ENCODE measurements at regions not wholly inside any gene's neighbourhood (a gene's known extent, or its start where the extent isn't known, plus 50 kb on each side); places are given as distances from the start of the nearest gene placed in this dataset.
A peak's percentile ranks its signal among the peaks of the same experiment; 100 is the strongest.
"Not testable (repeated sequence)": the region's sequence is repeated elsewhere in the genome, so short reads cannot be mapped to it uniquely, and the experiment has no call there.

DNA sequence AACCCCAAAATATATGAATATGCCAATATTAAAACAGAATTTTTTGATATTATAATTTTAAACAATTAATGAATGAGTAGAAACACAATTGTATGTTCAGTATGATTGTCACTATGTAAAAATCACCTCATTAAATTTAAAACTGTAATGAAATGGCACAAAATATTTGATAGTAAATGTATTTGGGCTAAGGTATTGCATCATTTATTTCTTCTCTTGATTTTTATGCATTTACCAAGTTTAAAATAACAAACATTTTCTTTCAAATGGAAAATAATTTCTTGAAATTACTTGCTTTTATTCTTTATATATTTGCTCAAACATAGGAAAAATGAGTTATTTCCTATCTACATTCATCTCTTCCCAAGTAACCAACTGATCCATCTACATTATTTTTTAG, 782.6 kb downstream of the KCNJ3 start:
- dilution Hi-C loops (cut with HindIII; ENCODE audit: low sequenced_read_pairs, unreplicated experiment): no loop called here
- no peak overlapping the region for H3K4ac ChIP-seq (ENCODE audit: low read depth, low read length)
- H4K20me1 ChIP-seq (ENCODE audit: insufficient read depth, low read length): no peaks in the 10 kb centered on the region
- no peak overlapping the region for H4K5ac ChIP-seq (ENCODE audit: low read depth, low read length)
- in situ Hi-C loops (cut with MboI; ENCODE audit: low sequenced_read_pairs): no loop called here
- no peaks in the 10 kb centered on the region for H3K4me1 ChIP-seq (ENCODE audit: control insufficient read depth, insufficient read depth, low read length)
- no peak overlapping the region for H2AK9ac ChIP-seq (replicated peaks; ENCODE audit: low read depth, low read length, poor library complexity)
- no peak overlapping the region for H3K4me3 ChIP-seq (ENCODE audit: insufficient read depth, low read depth, low read length)
- no peak overlapping the region for H4K91ac ChIP-seq (ENCODE audit: insufficient read depth, low read depth, low read length)
- no peak overlapping the region for H3K9ac ChIP-seq (ENCODE audit: low read depth, low read length)
- H2BK120ac ChIP-seq (ENCODE audit: low read depth, low read length): no peak overlapping the region
- H3K18ac ChIP-seq (ENCODE audit: low read depth, low read length): no peak overlapping the region
- ChIA-PET CTCF (no interaction called here), POLR2A (ENCODE audit: unreplicated experiment) (no interaction called here)
- no peak overlapping the region for H3K14ac ChIP-seq (replicated peaks; ENCODE audit: low read depth, low read length)
- H3K56ac ChIP-seq (ENCODE audit: extremely low read depth, insufficient read depth, low read length): no peak overlapping the region
- no peak overlapping the region for H4K8ac ChIP-seq (ENCODE audit: low read depth in 2 of 2, low read length in 2 of 2)
- BruUV-seq (replicated peaks): no TSS peak
- intact Hi-C loops (cut with micrococcal nuclease): no loop called here
- no peak overlapping the region for H2BK20ac ChIP-seq (ENCODE audit: low read depth, low read length)
- no peaks in the 10 kb centered on the region for H3K79me1 ChIP-seq (ENCODE audit: low read depth in 1 of 2, low read length in 2 of 2)
- no peaks in the 10 kb centered on the region for H3K9me3 ChIP-seq (ENCODE audit: control insufficient read depth, insufficient read depth, low read length)
- H3K27ac ChIP-seq (ENCODE audit: insufficient read depth, low read length): no peak overlapping the region
- no peak overlapping the region for H2AK5ac ChIP-seq (ENCODE audit: low read depth, low read length)
- no peak overlapping the region for H3K23ac ChIP-seq (ENCODE audit: low read depth, low read length)
- H2BK15ac ChIP-seq (ENCODE audit: low read depth, low read length): no peak overlapping the region
- no peak overlapping the region for H2AFZ ChIP-seq (replicated peaks; ENCODE audit: low read length, poor library complexity)
- H3K4me2 ChIP-seq (ENCODE audit: low read depth, low read length): no peak overlapping the region
- H3K9me1 ChIP-seq (ENCODE audit: insufficient read depth, low read length): no peaks in the 10 kb centered on the region
- DNase-seq (no peak), ATAC-seq (ENCODE audit: low read depth) (no peak)
- TF ChIP-seq MAZ (IDR thresholded peaks at IDR 0.05; ENCODE audit: borderline replicate concordance, low read depth, low read length): no peak
- peak; percentile 9; the same call in 1 of the 2 replicates for TF ChIP-seq CEBPB (IDR thresholded peaks at IDR 0.05; ENCODE audit: low read depth, low read length)
- no peak overlapping the region for H2BK5ac ChIP-seq (ENCODE audit: low read depth, low read length, poor library complexity, severe bottlenecking)
- no peaks in the 10 kb centered on the region for H3K27me3 ChIP-seq (ENCODE audit: control insufficient read depth, insufficient read depth, low read length)
- no peaks in the 10 kb centered on the region for H3K36me3 ChIP-seq (ENCODE audit: control insufficient read depth, insufficient read depth, low read length)

- DNase-seq; H3K14ac ChIP-seq (replicated peaks; ENCODE audit: low read depth, low read length); H3K9me3 ChIP-seq (ENCODE audit: control insufficient read depth, insufficient read depth, low read length); H3K4me3 ChIP-seq (ENCODE audit: insufficient read depth, low read depth, low read length); H3K56ac ChIP-seq (ENCODE audit: extremely low read depth, insufficient read depth, low read length); H2BK5ac ChIP-seq (ENCODE audit: low read depth, low read length, poor library complexity, severe bottlenecking); POLR2A ChIA-PET (ENCODE audit: unreplicated experiment); H3K9me1 ChIP-seq (ENCODE audit: insufficient read depth, low read length); H2AK5ac ChIP-seq (ENCODE audit: low read depth, low read length); H2BK20ac ChIP-seq (ENCODE audit: low read depth, low read length); BruUV-seq (replicated peaks); in situ Hi-C loops (cut with MboI; ENCODE audit: low sequenced_read_pairs); H3K9ac ChIP-seq (ENCODE audit: low read depth, low read length); H3K18ac ChIP-seq (ENCODE audit: low read depth, low read length); H4K8ac ChIP-seq (ENCODE audit: low read depth in 2 of 2, low read length in 2 of 2); dilution Hi-C loops (cut with HindIII; ENCODE audit: low sequenced_read_pairs, unreplicated experiment); H3K4ac ChIP-seq (ENCODE audit: low read depth, low read length); H3K79me1 ChIP-seq (ENCODE audit: low read depth in 1 of 2, low read length in 2 of 2); ATAC-seq (ENCODE audit: low read depth); H3K4me2 ChIP-seq (ENCODE audit: low read depth, low read length); H3K23ac ChIP-seq (ENCODE audit: low read depth, low read length); H2BK15ac ChIP-seq (ENCODE audit: low read depth, low read length); H2AK9ac ChIP-seq (replicated peaks; ENCODE audit: low read depth, low read length, poor library complexity); intact Hi-C loops (cut with micrococcal nuclease); H4K91ac ChIP-seq (ENCODE audit: insufficient read depth, low read depth, low read length); H4K5ac ChIP-seq (ENCODE audit: low read depth, low read length); H3K36me3 ChIP-seq (ENCODE audit: control insufficient read depth, insufficient read depth, low read length); H2AFZ ChIP-seq (replicated peaks; ENCODE audit: low read length, poor library complexity); H3K4me1 ChIP-seq (ENCODE audit: control insufficient read depth, insufficient read depth, low read length); CTCF ChIA-PET; H3K27me3 ChIP-seq (ENCODE audit: control insufficient read depth, insufficient read depth, low read length); H4K20me1 ChIP-seq (ENCODE audit: insufficient read depth, low read length); H3K27ac ChIP-seq (ENCODE audit: insufficient read depth, low read length); H2BK120ac ChIP-seq (ENCODE audit: low read depth, low read length): not testable (repeated sequence)
- WGBS, 2 experiments (ENCODE audit: extremely low coverage in 2 of 2, insufficient read length in 1 of 2): 80% methylated on average over 2 of the region's 14 CpGs; no CpG with 5 or more reads in 1 of the 2 experiments
Measured at GRCh38 chr2:155472018-155472417, 773.5 kb downstream of the KCNJ3 start.

All from IMR-90 (cell line).